Smooth muscle cell (in vitro differentiated cells): ENCODE measurements at regions not wholly inside any gene's neighbourhood (a gene's known extent, or its start where the extent isn't known, plus 50 kb on each side); places are given as distances from the start of the nearest gene placed in this dataset.
"Not testable (repeated sequence)": the region's sequence is repeated elsewhere in the genome, so short reads cannot be mapped to it uniquely, and the experiment has no call there.

ENCODE experiments used
- DNase-seq: peaks from one replicate; lab custom pipeline; 2025; ENCODE audit not compliant: unreplicated experiment; lab: John Stamatoyannopoulos, UW
- H2AFZ ChIP-seq: fragments of 200-600 bp; sonication (generic); 2 replicates; pipeline ENCODE4 v1.6.0; 2016; ENCODE audit warnings: antibody characterized with exemption, low read depth, mild to moderate bottlenecking
- H3F3A ChIP-seq: fragments of 200-600 bp; sonication (generic); 2 replicates; pipeline ENCODE4 v1.6.0; 2017; ENCODE audit warnings: antibody characterized with exemption, low read depth
- H3K27ac ChIP-seq: fragments of 200-600 bp; sonication (generic); 2 replicates; pipeline ENCODE4 v1.5.1; 2016; ENCODE audit warnings: low read depth, mild to moderate bottlenecking
- H3K27me3 ChIP-seq: fragments of 200-600 bp; sonication (generic); 2 replicates; pipeline ENCODE4 v1.6.1; 2016; ENCODE audit warnings: low read depth, mild to moderate bottlenecking
- H3K36me3 ChIP-seq: fragments of 200-600 bp; sonication (generic); 2 replicates; pipeline ENCODE4 v1.5.1; 2016; ENCODE audit warnings: low read depth
- H3K4me1 ChIP-seq: fragments of 200-600 bp; sonication (generic); 2 replicates; pipeline ENCODE4 v1.5.1; 2016; ENCODE audit warnings: low read depth
- H3K4me2 ChIP-seq: fragments of 200-600 bp; sonication (generic); 2 replicates; pipeline ENCODE4 v1.6.0; 2016; ENCODE audit warnings: mild to moderate bottlenecking
- H3K4me3 ChIP-seq: fragments of 200-600 bp; sonication (generic); 2 replicates; pipeline ENCODE4 v1.5.1; 2016; ENCODE audit warnings: mild to moderate bottlenecking
- H3K79me2 ChIP-seq: fragments of 200-600 bp; sonication (generic); 2 replicates; pipeline ENCODE4 v1.6.0; 2016; ENCODE audit warnings: low read depth, mild to moderate bottlenecking
- H3K9ac ChIP-seq: fragments of 200-600 bp; sonication (generic); 2 replicates; pipeline ENCODE4 v1.6.0; 2016; ENCODE audit warnings: low read depth
- H3K9me3 ChIP-seq: fragments of 200-600 bp; sonication (generic); replicated peaks from 2 replicates; pipeline ENCODE4 v1.5.1; 2016; ENCODE audit warnings: low read depth
- H4K20me1 ChIP-seq: fragments of 200-600 bp; sonication (generic); 2 replicates; pipeline ENCODE4 v1.6.0; 2016; ENCODE audit warnings: low read depth
- WGBS: methylation state at CpG from one replicate; pipeline ENCODE4 v1.1.7; 2016; ENCODE audit warnings: low lambda C conversion rate; 5-methylcytosine and 5-hydroxymethylcytosine counted together
- TF ChIP-seq, protein P1 (sequence below): fragments of 200-600 bp; sonication (generic); IDR thresholded peaks from 2 replicates; pipeline ENCODE4 v1.5.1; 2017; ENCODE audit warnings: borderline replicate concordance, mild to moderate bottlenecking, antibody characterized with exemption; ENCODE audit not compliant: insufficient read depth, poor library complexity, severe bottlenecking

DNA sequence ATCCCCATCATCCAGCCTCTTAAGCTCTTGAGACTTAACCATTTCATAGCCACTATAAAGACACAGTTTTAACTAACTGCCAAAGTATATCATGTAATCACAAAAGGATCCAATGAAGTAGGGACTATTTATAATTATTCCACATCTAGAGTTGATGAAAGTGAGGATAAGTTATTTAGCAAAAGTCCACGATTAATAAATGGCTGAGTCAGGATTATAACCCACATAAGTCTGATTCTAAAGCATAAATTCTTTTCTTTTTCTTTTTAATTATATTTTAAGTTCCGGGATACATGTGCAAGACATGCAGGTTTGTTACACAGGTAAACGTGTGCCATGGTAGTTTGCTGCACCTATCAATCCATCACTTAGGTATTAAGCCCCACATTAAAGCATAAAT, 166.1 kb downstream of the PPP1R3A start:
- no peak overlapping the region for H3K4me3 ChIP-seq
- WGBS: 86% methylated on average over 3 of the region's 3 CpGs
- H3K4me2 ChIP-seq: no peak overlapping the region
- H4K20me1 ChIP-seq: no peaks in the 10 kb centered on the region
- no peak overlapping the region for H3K27ac ChIP-seq
- no peaks in the 10 kb centered on the region for H3F3A ChIP-seq
- no peaks in the 10 kb centered on the region for H3K36me3 ChIP-seq
- H3K79me2 ChIP-seq: no peaks in the 10 kb centered on the region
- no peaks in the 10 kb centered on the region for H3K27me3 ChIP-seq
- TF ChIP-seq, protein P1, sequence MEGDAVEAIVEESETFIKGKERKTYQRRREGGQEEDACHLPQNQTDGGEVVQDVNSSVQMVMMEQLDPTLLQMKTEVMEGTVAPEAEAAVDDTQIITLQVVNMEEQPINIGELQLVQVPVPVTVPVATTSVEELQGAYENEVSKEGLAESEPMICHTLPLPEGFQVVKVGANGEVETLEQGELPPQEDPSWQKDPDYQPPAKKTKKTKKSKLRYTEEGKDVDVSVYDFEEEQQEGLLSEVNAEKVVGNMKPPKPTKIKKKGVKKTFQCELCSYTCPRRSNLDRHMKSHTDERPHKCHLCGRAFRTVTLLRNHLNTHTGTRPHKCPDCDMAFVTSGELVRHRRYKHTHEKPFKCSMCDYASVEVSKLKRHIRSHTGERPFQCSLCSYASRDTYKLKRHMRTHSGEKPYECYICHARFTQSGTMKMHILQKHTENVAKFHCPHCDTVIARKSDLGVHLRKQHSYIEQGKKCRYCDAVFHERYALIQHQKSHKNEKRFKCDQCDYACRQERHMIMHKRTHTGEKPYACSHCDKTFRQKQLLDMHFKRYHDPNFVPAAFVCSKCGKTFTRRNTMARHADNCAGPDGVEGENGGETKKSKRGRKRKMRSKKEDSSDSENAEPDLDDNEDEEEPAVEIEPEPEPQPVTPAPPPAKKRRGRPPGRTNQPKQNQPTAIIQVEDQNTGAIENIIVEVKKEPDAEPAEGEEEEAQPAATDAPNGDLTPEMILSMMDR: no peak
- H3K9me3 ChIP-seq: no peaks in the 10 kb centered on the region
- DNase-seq: no peak
- no peak overlapping the region for H3K9ac ChIP-seq
- H3K4me1 ChIP-seq: no peaks in the 10 kb centered on the region
- H2AFZ ChIP-seq: no peak overlapping the region

DNA sequence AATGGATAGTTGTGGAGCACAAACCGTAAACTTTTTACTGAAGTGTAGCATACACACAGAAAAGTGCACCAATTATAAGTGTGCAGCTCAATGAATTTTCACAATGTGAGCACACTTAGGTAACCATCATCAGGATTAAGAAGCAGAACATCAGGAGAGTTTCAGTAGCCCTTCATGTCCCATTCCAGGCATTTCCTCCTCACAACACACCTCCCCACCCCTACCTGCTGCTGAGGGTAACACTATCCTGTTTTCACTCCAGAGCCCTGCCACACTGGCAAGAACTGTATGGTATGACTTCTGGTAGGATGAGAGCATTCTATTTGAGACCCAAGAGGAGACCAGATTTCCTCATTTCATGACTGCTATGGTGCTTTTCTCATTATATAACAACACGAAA, 166.5 kb downstream of the PPP1R3A start:
- H3K36me3 ChIP-seq: no peaks in the 10 kb centered on the region
- H2AFZ ChIP-seq: no peak overlapping the region
- H3K4me2 ChIP-seq: no peak overlapping the region
- no peak overlapping the region for H3K27ac ChIP-seq
- H3F3A ChIP-seq: no peaks in the 10 kb centered on the region
- H3K9ac ChIP-seq: no peak overlapping the region
- whole genome bisulfite sequencing: 59% methylated on average over 2 of the region's 2 CpGs
- no peak overlapping the region for H3K4me3 ChIP-seq
- DNase-seq: no peak
- no peaks in the 10 kb centered on the region for H3K4me1 ChIP-seq
- H3K9me3 ChIP-seq: no peaks in the 10 kb centered on the region
- no peaks in the 10 kb centered on the region for H3K27me3 ChIP-seq
- H4K20me1 ChIP-seq: no peaks in the 10 kb centered on the region
- no peaks in the 10 kb centered on the region for H3K79me2 ChIP-seq
- TF ChIP-seq, protein P1: no peak

DNA sequence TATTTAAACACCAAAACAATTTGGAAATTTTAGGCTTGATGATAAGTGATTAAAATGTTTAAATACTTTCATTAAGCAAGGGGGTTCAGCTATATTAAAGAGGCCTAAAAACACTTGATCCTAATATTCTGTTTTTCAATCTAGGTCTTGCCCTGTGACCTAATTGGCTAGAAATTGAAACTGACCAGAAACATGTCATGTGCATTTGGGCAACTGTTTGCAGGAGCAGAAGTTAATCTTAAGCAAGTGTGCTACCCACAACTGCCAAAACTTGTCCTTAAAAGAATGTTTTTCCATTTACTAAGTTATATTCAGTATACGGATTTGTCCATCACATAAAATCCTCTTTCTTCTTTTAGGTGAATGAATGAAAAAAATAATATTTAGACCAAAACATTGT, 167.3 kb downstream of the PPP1R3A start:
- TF ChIP-seq, protein P1: no peak
- WGBS: 89% methylated on average over 1 of the region's 1 CpG
- no peaks in the 10 kb centered on the region for H3K4me1 ChIP-seq
- H3F3A ChIP-seq: no peaks in the 10 kb centered on the region
- no peaks in the 10 kb centered on the region for H3K9me3 ChIP-seq
- H3K9ac ChIP-seq: no peak overlapping the region
- no peaks in the 10 kb centered on the region for H3K27me3 ChIP-seq
- H3K79me2 ChIP-seq: no peaks in the 10 kb centered on the region
- H4K20me1 ChIP-seq: no peaks in the 10 kb centered on the region
- no peaks in the 10 kb centered on the region for H3K36me3 ChIP-seq
- no peak overlapping the region for H3K27ac ChIP-seq
- no peak overlapping the region for H3K4me3 ChIP-seq
- no peak for DNase-seq
- no peak overlapping the region for H3K4me2 ChIP-seq
- H2AFZ ChIP-seq: no peak overlapping the region

DNA sequence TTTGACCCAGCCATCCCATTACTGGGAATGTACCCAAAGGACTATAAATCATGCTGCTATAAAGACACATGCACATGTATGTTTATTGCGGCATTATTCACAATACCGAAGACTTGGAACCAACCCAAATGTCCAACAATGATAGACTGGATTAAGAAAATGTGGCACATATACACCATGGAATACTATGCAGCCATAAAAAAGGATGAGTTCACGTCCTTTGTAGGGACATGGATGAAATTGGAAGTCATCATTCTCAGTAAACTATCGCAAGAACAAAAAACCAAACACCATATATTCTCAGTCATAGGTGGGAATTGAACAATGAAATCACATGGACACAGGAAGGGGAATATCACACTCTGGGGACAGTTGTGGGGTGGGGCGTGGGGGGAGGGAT, 170.4 kb downstream of the PPP1R3A start:
- H3K9me3 ChIP-seq, H3K9ac ChIP-seq, H3K27me3 ChIP-seq, H3K36me3 ChIP-seq, H2AFZ ChIP-seq, H3K4me3 ChIP-seq, H3K4me2 ChIP-seq, H4K20me1 ChIP-seq, H3K4me1 ChIP-seq, DNase-seq, H3K79me2 ChIP-seq, H3K27ac ChIP-seq, H3F3A ChIP-seq: not testable (repeated sequence)
- 90% methylated on average over 5 of the region's 5 CpGs for WGBS

DNA sequence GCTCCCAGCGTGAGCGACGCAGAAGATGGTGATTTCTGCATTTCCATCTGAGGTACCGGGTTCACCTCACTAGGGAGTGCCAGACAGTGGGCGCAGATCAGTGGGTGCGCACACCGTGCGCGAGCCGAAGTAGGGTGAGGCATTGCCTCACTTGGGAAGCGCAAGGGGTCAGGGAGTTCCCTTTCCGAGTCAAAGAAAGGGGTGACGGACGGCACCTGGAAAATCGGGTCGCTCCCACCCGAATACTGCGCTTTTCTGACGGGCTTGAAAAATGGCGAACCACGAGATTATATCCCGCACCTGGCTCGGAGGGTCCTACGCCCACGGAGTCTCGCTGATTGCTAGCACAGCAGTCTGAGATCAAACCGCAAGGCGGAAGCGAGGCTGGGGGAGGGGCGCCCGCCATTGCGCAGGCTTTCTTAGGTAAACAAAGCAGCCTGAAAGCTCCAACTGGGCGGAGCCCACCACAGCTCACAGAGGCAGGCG, 175.8 kb downstream of the PPP1R3A start:
- H3K9me3 ChIP-seq: not testable (repeated sequence)

More for the DNA sequence above, 175.8 kb downstream of the PPP1R3A start:
- H3K27me3 ChIP-seq, H3F3A ChIP-seq, H2AFZ ChIP-seq, H4K20me1 ChIP-seq, H3K36me3 ChIP-seq, H3K4me2 ChIP-seq, H3K4me1 ChIP-seq, H3K79me2 ChIP-seq, H3K27ac ChIP-seq, DNase-seq, H3K9ac ChIP-seq: not testable (repeated sequence)
- 73% methylated on average over 34 of the region's 34 CpGs for WGBS
- peak overlapping the region; percentile 5 for H3K4me3 ChIP-seq
